OCI-LY3 (cell line): ENCODE measurements at regions not wholly inside any gene's neighbourhood (a gene's known extent, or its start where the extent isn't known, plus 50 kb on each side); places are given as distances from the start of the nearest gene placed in this dataset.

ENCODE experiments used
- H2AFZ ChIP-seq: fragments of 200-600, 300-600 bp; shearing (Covaris generic); 2 replicates; pipeline ENCODE4 v1.6.0; 2014; ENCODE audit warnings: antibody characterized with exemption, low read depth, low read length
- H3K27ac ChIP-seq: fragments of 200-600, 300-600 bp; sonication (generic); 2 replicates; pipeline ENCODE4 v1.5.1; 2014; ENCODE audit warnings: mild to moderate bottlenecking, low read length, moderate library complexity, mixed read lengths
- H3K27me3 ChIP-seq: fragments of 200-600, 300-600 bp; sonication (generic); 2 replicates; pipeline ENCODE4 v1.6.1; 2014; ENCODE audit warnings: low read depth, low read length, mixed read lengths
- H3K36me3 ChIP-seq: fragments of 200-600, 300-600 bp; sonication (generic); replicated peaks from 2 replicates; pipeline ENCODE3; 2014; ENCODE audit warnings: low read depth, low read length, mixed read lengths
- H3K4me1 ChIP-seq: fragments of 300-600, 200-600 bp; sonication (generic); 2 replicates; pipeline ENCODE4 v1.6.1; 2014; ENCODE audit warnings: low read length, mixed read lengths
- H3K4me2 ChIP-seq: fragments of 200-600, 300-600 bp; sonication (generic); 2 replicates; pipeline ENCODE4 v1.6.1; 2014; ENCODE audit warnings: low read length, mixed read lengths
- H3K4me3 ChIP-seq: fragments of 300-600, 200-600 bp; sonication (generic); 2 replicates; pipeline ENCODE4 v1.5.1; 2014; ENCODE audit warnings: antibody characterized with exemption, mild to moderate bottlenecking, low read length, moderate library complexity
- H3K79me2 ChIP-seq: fragments of 300-600, 200-600 bp; shearing (Covaris generic); 2 replicates; pipeline ENCODE4 v1.6.1; 2014; ENCODE audit warnings: mild to moderate bottlenecking, low read length, mixed read lengths
- H3K9ac ChIP-seq: fragments of 300-600, 200-600 bp; shearing (Covaris generic); 2 replicates; pipeline ENCODE4 v1.6.0; 2014; ENCODE audit warnings: mild to moderate bottlenecking, low read length, moderate library complexity
- H3K9me3 ChIP-seq: fragments of 200-600, 300-600 bp; shearing (Covaris generic); 2 replicates; pipeline ENCODE4 v1.6.1; 2014; ENCODE audit warnings: low read length, mixed read lengths; ENCODE audit not compliant: insufficient read depth
- H4K20me1 ChIP-seq: fragments of 200-600, 300-600 bp; sonication (generic); 2 replicates; pipeline ENCODE4 v1.6.1; 2016; ENCODE audit warnings: low read length, mixed read lengths; ENCODE audit not compliant: insufficient read depth
- CTCF ChIP-seq: fragments of 200-600, 300-600 bp; sonication (generic); IDR thresholded peaks from 2 replicates; pipeline ENCODE4 v1.5.1; 2014; ENCODE audit warnings: antibody characterized with exemption, low read length, low read depth
- EZH2phosphoT487 ChIP-seq: fragments of 200-600 bp; shearing (Covaris generic); IDR thresholded peaks from 2 replicates; pipeline ENCODE4 v1.6.1; 2018; ENCODE audit warnings: antibody characterized with exemption, mixed run types, low read depth

GRCh38 chr2:79375817-79376216, 137.0 kb upstream of the CTNNA2 start:
- H3K4me2 ChIP-seq, result no peak overlapping the region
- no peaks in the 10 kb centered on the region for H3K4me1 ChIP-seq
- no peak overlapping the region for H3K4me3 ChIP-seq
- no peaks in the 10 kb centered on the region for H3K79me2 ChIP-seq
- H4K20me1 ChIP-seq, result no peaks in the 10 kb centered on the region
- H3K9ac ChIP-seq, result no peak overlapping the region
- no peak overlapping the region; the same call in 1 of the 2 replicates for H2AFZ ChIP-seq
- no peaks in the 10 kb centered on the region for H3K27me3 ChIP-seq
- H3K36me3 ChIP-seq, result no peaks in the 10 kb centered on the region
- no peak overlapping the region for H3K27ac ChIP-seq
- no peaks in the 10 kb centered on the region for H3K9me3 ChIP-seq
- TF ChIP-seq CTCF (no peak), EZH2phosphoT487 (no peak)

GRCh38 chr2:79373358-79374130, 139.3 kb upstream of the CTNNA2 start:
- Histone ChIP-seq H3K36me3 (no peaks in the 10 kb centered on the region), H3K27ac (no peak overlapping the region), H3K4me3 (no peak overlapping the region), H3K27me3 (no peaks in the 10 kb centered on the region), H4K20me1 (no peaks in the 10 kb centered on the region), H2AFZ (no peak overlapping the region), H3K4me1 (no peaks in the 10 kb centered on the region), H3K9me3 (no peaks in the 10 kb centered on the region), H3K9ac (no peak overlapping the region), H3K79me2 (no peaks in the 10 kb centered on the region), H3K4me2 (no peak overlapping the region)
- TF ChIP-seq EZH2phosphoT487 (no peak), CTCF (no peak)

GRCh38 chr2:79370976-79371538, 141.8 kb upstream of the CTNNA2 start:
- Histone ChIP-seq H2AFZ (no peak overlapping the region), H3K79me2 (no peaks in the 10 kb centered on the region), H3K27ac (no peak overlapping the region), H3K4me3 (no peak overlapping the region), H3K36me3 (no peaks in the 10 kb centered on the region), H3K9me3 (no peaks in the 10 kb centered on the region), H3K4me2 (no peak overlapping the region), H4K20me1 (no peaks in the 10 kb centered on the region), H3K27me3 (no peaks in the 10 kb centered on the region), H3K9ac (no peak overlapping the region), H3K4me1 (no peaks in the 10 kb centered on the region)
- TF ChIP-seq CTCF (no peak), EZH2phosphoT487 (no peak)

GRCh38 chr2:79369127-79369526, 143.7 kb upstream of the CTNNA2 start:
- H3K27ac ChIP-seq, result no peak overlapping the region
- no peaks in the 10 kb centered on the region for H3K79me2 ChIP-seq
- TF ChIP-seq CTCF (no peak), EZH2phosphoT487 (no peak)
- H3K9me3 ChIP-seq, result no peaks in the 10 kb centered on the region
- no peak overlapping the region for H3K9ac ChIP-seq
- no peaks in the 10 kb centered on the region for H3K27me3 ChIP-seq
- H4K20me1 ChIP-seq, result no peaks in the 10 kb centered on the region
- no peak overlapping the region for H3K4me2 ChIP-seq
- no peaks in the 10 kb centered on the region for H3K36me3 ChIP-seq
- H2AFZ ChIP-seq, result no peak overlapping the region
- no peaks in the 10 kb centered on the region for H3K4me1 ChIP-seq
- no peak overlapping the region for H3K4me3 ChIP-seq
